Activated CD4-positive, alpha-beta memory T cell treated with anti-CD3 and anti-CD28 coated beads for 36 hours (primary cell): ENCODE measurements at regions not wholly inside any gene's neighbourhood (a gene's known extent, or its start where the extent isn't known, plus 50 kb on each side); places are given as distances from the start of the nearest gene placed in this dataset.

ENCODE experiments used
- CTCF ChIA-PET: fragments of 350-600 bp; sonication (Branson Sonifier 250); formaldehyde crosslinking; loops from one replicate; lab custom pipeline; 2021; ENCODE audit warnings: antibody characterized with exemption, inconsistent platforms; lab: Charles Lee
- POLR2A ChIA-PET: fragments of 350-600 bp; sonication (Branson Sonifier 250); formaldehyde crosslinking; loops from one replicate; lab custom pipeline; 2021; ENCODE audit warnings: antibody characterized with exemption; lab: Charles Lee
- DNase-seq: peaks from one replicate; pipeline ENCODE4 v3.0.0-alpha.2; 2020
- H3K27ac Mint-ChIP-seq: one replicate; pipeline ENCODE4 v1.8.0; 2021; ENCODE audit warnings: mixed read lengths
- H3K27me3 Mint-ChIP-seq: one replicate; pipeline ENCODE4 v1.8.0; 2021; ENCODE audit warnings: mixed read lengths
- H3K36me3 Mint-ChIP-seq: one replicate; pipeline ENCODE4 v1.8.0; 2021; ENCODE audit warnings: mixed read lengths
- H3K4me1 Mint-ChIP-seq: one replicate; pipeline ENCODE4 v1.8.0; 2021; ENCODE audit warnings: low read depth, mixed read lengths
- H3K4me3 Mint-ChIP-seq: one replicate; pipeline ENCODE4 v1.8.0; 2021; ENCODE audit warnings: mild to moderate bottlenecking, mixed read lengths
- H3K9me3 Mint-ChIP-seq: one replicate; pipeline ENCODE4 v1.8.0; 2021; ENCODE audit warnings: mixed read lengths
- intact Hi-C: fragments of 100-400 bp; cut with micrococcal nuclease; formaldehyde crosslinking; loops from one replicate; pipeline ENCODE4 v1.15.1; 2023

GRCh38 chr2:190811811-190812210 lies 68.8 kb upstream of the GLS start:
- H3K27me3 Mint-ChIP-seq = no peaks in the 10 kb centered on the region
- peaks cover 19% of the 10 kb centered on the region for H3K4me1 Mint-ChIP-seq
- H3K36me3 Mint-ChIP-seq = no peaks in the 10 kb centered on the region
- no peak overlapping the region for H3K4me3 Mint-ChIP-seq
- H3K27ac Mint-ChIP-seq = no peak overlapping the region
- intact Hi-C loops = no loop called here
- ChIA-PET POLR2A (no interaction called here), CTCF (interaction anchor here (1.2 kb wide), 1 partner anchor 10 kb away, joined by 3 read pairs; no protein-coding TSS in a partner anchor)
- DNase-seq = no peak
- H3K9me3 Mint-ChIP-seq = no peaks in the 10 kb centered on the region

DNA sequence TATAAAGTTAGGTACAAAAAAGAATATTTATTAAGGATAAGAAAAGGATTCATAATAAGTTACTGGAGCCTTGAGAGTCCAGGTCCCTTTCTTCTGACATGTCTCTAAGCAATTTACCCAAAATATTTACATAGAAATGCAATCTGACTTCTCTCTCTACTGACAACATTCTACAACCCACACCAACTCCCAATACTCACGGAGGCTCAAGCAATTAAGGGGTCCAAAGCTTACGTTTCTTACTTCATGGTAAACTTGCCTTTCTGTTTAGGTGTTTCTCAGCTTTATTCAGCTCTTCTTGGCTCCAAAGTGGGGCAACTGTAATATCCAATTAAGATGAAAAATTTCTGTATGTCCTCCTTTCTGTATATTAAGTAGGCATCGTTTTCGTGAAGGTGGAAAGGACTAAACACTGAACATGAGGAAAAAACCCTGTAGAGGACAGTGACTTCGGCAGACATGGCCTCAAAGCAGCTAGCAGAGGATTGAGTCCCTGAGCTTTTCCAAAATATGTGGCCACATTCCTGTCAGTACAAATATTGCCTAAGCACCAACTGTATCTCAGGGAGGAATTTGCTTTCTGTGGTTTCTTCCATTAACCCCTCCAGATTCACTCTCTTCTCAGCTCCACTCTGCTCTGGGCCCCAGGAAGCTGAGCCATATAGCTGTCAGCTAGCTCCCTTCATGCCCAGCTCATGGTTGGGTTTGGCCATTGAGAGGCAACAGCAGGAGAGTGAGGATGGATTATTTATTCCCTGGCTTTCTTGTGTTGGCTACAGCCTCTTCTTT lies 67.9 kb upstream of the GLS start:
- intact Hi-C loops = no loop called here
- ChIA-PET CTCF (no interaction called here), POLR2A (no interaction called here)
- H3K27me3 Mint-ChIP-seq = no peaks in the 10 kb centered on the region
- peaks cover 3% of the 10 kb centered on the region for H3K9me3 Mint-ChIP-seq
- no peaks in the 10 kb centered on the region for H3K36me3 Mint-ChIP-seq
- H3K4me1 Mint-ChIP-seq = peaks cover 16% of the 10 kb centered on the region
- DNase-seq = no peak
- no peak overlapping the region for H3K27ac Mint-ChIP-seq
- H3K4me3 Mint-ChIP-seq = no peak overlapping the region

- ChIA-PET POLR2A (no interaction called here), CTCF (interaction anchor here (0.6 to 1.3 kb wide), 2 partner anchors 180 to 433 kb away, joined by 3 to 4 read pairs; no protein-coding TSS in a partner anchor)
- intact Hi-C loops = no loop called here
- Mint-ChIP-seq H3K27me3 (no peaks in the 10 kb centered on the region), H3K36me3 (no peaks in the 10 kb centered on the region), H3K4me1 (peaks cover 1% of the 10 kb centered on the region), H3K9me3 (peaks cover 3% of the 10 kb centered on the region), H3K27ac (no peak overlapping the region), H3K4me3 (no peak overlapping the region)
- no peak for DNase-seq
Observed at GRCh38 chr2:190815226-190815625, 65.4 kb upstream of the GLS start.

- intact Hi-C loops = no loop called here
- CTCF ChIA-PET = interaction anchor here (0.6 kb wide), 1 partner anchor 64 kb away, joined by 3 read pairs; no protein-coding TSS in a partner anchor
- DNase-seq = no peak
- Mint-ChIP-seq H3K9me3 (peaks cover 3% of the 10 kb centered on the region), H3K4me1 (no peaks in the 10 kb centered on the region), H3K27ac (no peak overlapping the region), H3K36me3 (no peaks in the 10 kb centered on the region), H3K27me3 (no peaks in the 10 kb centered on the region), H3K4me3 (no peak overlapping the region)
- POLR2A ChIA-PET = no interaction called here
Observed at GRCh38 chr2:190817082-190817481, 63.5 kb upstream of the GLS start.

GRCh38 chr2:190819840-190820301 lies 60.8 kb upstream of the GLS start:
- peaks cover 3% of the 10 kb centered on the region for H3K9me3 Mint-ChIP-seq

DNA sequence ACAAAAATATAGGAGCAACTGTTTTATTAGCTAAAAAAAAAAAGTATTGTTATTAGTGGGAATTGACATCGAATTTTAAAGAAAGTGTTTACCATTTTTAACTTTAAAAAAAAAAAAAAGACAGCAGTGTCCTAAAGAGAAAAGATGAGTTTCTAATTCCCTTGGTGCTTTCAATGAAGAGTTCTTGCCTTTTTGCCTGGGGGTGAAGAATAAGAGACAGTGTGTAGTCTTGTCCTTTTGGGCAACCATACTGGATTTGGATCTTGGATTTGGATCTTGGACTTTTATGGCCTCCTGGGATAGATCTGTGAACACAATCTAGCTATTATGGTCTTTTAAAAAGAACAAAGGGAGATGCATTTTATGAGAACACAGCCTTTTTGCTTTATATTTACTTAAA lies 60.2 kb upstream of the GLS start:
- H3K27ac Mint-ChIP-seq = no peak overlapping the region
- H3K9me3 Mint-ChIP-seq = peaks cover 3% of the 10 kb centered on the region
- POLR2A ChIA-PET = no interaction called here
- H3K27me3 Mint-ChIP-seq = no peaks in the 10 kb centered on the region
- DNase-seq = no peak
- H3K36me3 Mint-ChIP-seq = no peaks in the 10 kb centered on the region
- H3K4me1 Mint-ChIP-seq = no peaks in the 10 kb centered on the region
- H3K4me3 Mint-ChIP-seq = no peak overlapping the region
- intact Hi-C loops = no loop called here
- CTCF ChIA-PET = interaction anchor here (1.2 kb wide), 1 partner anchor 30 kb away, joined by 4 read pairs; no protein-coding TSS in a partner anchor

More at GRCh38 chr2:190819840-190820301, 60.8 kb upstream of the GLS start:
- DNase-seq = no peak
- H3K36me3 Mint-ChIP-seq = no peaks in the 10 kb centered on the region
- intact Hi-C loops = no loop called here
- no peak overlapping the region for H3K4me3 Mint-ChIP-seq
- H3K27ac Mint-ChIP-seq = no peak overlapping the region
- H3K27me3 Mint-ChIP-seq = no peaks in the 10 kb centered on the region
- no peaks in the 10 kb centered on the region for H3K4me1 Mint-ChIP-seq
- ChIA-PET CTCF (interaction anchor here (1.2 kb wide), 1 partner anchor 31 kb away, joined by 4 read pairs; no protein-coding TSS in a partner anchor), POLR2A (no interaction called here)

DNA sequence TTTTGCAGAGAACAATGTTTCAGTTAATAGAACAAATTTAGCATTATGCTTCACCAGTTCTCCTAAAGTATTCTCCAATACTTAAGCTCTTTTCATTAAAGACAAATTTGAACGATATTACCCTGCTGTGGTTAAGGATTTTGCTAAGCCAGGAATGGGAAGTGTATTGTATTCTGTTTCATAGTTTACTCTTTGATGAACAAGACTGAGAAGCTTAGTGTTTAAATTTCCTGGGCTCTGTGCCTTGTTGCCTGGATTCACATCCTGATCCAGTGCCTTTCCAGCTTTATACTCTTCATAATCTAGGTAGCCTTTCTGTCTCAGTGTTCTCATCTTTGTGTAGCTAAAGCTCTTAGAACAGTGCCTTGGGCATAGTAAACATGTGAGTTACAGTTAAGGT lies 58.6 kb upstream of the GLS start:
- intact Hi-C loops = no loop called here
- Mint-ChIP-seq H3K36me3 (no peaks in the 10 kb centered on the region), H3K4me1 (no peaks in the 10 kb centered on the region), H3K27ac (no peak overlapping the region), H3K4me3 (no peak overlapping the region), H3K27me3 (no peaks in the 10 kb centered on the region), H3K9me3 (peaks cover 3% of the 10 kb centered on the region)
- no peak for DNase-seq
- POLR2A ChIA-PET = no interaction called here
- CTCF ChIA-PET = interaction anchor here (1.2 to 1.3 kb wide), 2 partner anchors 11 to 28 kb away, joined by 3 to 4 read pairs; no protein-coding TSS in a partner anchor

- no peaks in the 10 kb centered on the region for H3K36me3 Mint-ChIP-seq
- ChIA-PET CTCF (interaction anchor here (0.6 kb wide), 1 partner anchor 140 kb away, joined by 3 read pairs; no protein-coding TSS in a partner anchor), POLR2A (no interaction called here)
- no peaks in the 10 kb centered on the region for H3K4me1 Mint-ChIP-seq
- H3K9me3 Mint-ChIP-seq = no peaks in the 10 kb centered on the region
- no peaks in the 10 kb centered on the region for H3K27me3 Mint-ChIP-seq
- H3K27ac Mint-ChIP-seq = no peak overlapping the region
- no peak overlapping the region for H3K4me3 Mint-ChIP-seq
- DNase-seq = no peak
- intact Hi-C loops = no loop called here
Observed at GRCh38 chr2:190827720-190828119, 52.9 kb upstream of the GLS start.

DNA sequence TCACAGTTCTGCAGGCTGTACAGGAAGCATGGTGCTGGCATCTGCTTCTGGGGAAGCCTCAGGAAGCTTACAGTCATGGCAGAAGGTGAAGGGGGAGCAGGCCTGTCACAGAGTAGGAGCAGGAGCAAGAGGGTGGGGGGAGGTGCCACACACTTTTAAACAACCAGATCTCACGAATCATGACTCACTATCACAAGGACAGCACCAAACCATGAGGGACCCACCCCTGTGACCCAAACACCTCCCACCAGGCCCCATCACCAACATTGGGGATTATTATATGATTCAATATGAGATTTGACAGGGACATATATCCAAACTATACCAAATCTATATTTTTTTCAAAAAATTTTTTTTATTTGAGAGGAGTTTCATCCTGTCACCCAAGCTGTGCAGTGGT lies 51.0 kb upstream of the GLS start:
- ChIA-PET POLR2A (no interaction called here), CTCF (no interaction called here)
- Mint-ChIP-seq H3K27me3 (no peaks in the 10 kb centered on the region), H3K9me3 (no peaks in the 10 kb centered on the region), H3K4me1 (no peaks in the 10 kb centered on the region), H3K4me3 (no peak overlapping the region), H3K36me3 (no peaks in the 10 kb centered on the region), H3K27ac (no peak overlapping the region)
- DNase-seq = no peak
- intact Hi-C loops = no loop called here
